Right renal cortex interstitium (tissue), 3 donors: ENCODE measurements at regions not wholly inside any gene's neighbourhood (a gene's known extent, or its start where the extent isn't known, plus 50 kb on each side); places are given as distances from the start of the nearest gene placed in this dataset.
A peak's percentile ranks its signal among the peaks of the same experiment; 100 is the strongest.
"Not testable (repeated sequence)": the region's sequence is repeated elsewhere in the genome, so short reads cannot be mapped to it uniquely, and the experiment has no call there.

ENCODE experiments used
- DNase-seq, 3 donors: peaks; one replicate each; pipeline ENCODE4 v3.0.0-alpha.2; 2013; ENCODE audit warnings: low read depth in 3 of 3, low spot score in 2 of 3

DNA sequence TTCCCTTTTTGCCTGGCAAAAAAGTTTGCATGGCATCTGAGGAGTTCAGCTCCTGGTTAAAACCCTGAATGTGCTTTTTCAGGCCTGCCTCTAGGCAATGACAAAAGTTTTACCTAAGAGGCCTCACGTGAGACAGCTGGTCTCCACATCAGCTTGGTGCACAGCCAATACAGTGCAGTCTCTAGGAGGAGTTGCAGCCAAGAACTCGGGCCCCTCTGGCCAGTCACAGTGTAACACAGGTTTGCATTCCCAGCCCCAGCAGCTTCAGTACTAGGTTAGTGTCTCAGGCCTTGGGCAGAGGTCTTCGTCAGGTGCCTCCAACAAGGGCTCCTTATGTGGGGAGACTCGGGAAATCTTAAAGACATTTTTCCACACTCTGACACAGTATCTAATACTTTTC is 771.7 kb downstream of the SORCS1 start:
- no peak for DNase-seq

DNA sequence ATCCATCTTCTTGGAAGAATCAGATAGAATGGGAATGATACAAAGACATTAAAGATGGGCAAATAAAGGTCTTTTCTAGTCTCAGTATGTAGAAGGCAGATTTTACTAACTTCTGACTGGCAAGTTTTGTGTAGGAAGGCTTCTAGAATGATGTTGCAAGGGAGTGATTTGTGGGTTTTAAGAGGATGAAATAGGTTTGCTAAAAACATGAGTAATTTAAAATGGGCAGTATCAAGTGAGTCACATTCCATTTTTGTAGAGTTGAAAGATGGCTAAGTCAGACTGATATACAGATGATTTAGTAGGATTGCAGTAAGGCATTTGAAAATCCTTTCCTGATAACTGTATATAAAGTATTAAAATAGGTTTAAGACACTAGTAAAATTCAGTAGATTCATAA is 777.4 kb downstream of the SORCS1 start:
- no peak for DNase-seq

GRCh38 chr10:106384496-106384895 is 780.0 kb downstream of the SORCS1 start:
- no peak for DNase-seq

DNA sequence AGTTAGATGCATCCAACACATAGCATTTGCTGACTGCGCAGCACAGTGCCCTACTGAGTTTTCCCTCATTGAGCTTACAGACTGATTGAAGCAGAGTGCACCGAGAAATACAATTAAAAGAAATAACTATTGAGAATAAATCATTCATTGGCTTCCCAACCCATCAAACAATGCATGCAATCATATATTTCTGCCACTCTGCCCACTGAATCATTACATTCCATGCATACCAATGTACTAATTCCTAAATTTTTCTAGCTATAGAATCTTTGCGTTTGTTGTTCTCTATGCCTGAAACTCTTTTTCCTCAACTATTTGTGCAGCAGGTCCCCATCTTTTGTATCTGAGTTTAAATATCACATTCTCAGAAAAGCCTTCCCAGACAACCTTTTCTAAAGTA is 783.8 kb downstream of the SORCS1 start:
- DNase-seq: no peak

GRCh38 chr10:106378251-106378650 is 786.3 kb downstream of the SORCS1 start:
- DNase-seq: no peak

- no peak for DNase-seq
These were observed 793.8 kb downstream of the SORCS1 start for GRCh38 chr10:106370751-106371150.

DNA sequence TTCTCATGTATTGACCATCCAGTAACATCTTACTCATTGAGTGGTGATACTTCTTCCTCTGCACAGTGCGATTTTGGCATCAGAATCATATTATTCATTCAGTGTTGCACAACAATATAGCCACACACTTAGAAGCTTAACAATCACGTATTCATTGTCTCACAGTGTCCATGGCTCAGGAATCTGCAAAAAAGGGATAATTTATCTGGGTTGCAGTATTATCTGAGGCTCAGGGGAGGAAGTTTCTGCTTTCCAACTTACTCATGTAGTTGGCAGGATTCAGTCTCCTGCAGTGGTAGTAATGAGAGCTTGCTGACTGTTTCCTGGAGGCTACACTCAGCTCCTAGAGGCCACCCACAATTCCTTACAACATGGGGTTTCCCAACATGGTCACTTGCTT is 803.6 kb downstream of the SORCS1 start:
- DNase-seq: no peak

GRCh38 chr10:106355450-106355849 is 809.1 kb downstream of the SORCS1 start:
- DNase-seq: no peak

DNA sequence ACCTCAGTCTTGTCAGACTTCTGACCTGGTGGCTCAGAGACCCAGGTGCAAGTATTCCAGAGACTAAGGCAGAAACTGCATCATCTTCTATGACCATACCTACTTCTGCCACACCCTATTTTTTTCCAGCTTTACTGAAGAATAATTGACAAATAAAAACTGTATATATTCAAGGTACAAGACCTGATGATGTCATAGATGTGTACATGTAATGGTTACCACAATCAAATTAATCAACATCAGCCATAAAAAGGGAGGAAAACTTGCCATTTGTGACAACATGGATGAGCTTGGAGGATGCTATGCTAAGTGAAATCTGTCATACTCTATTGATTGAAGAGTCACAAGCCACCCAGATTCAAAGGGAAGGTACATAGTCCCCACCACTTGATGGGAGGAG is 815.6 kb downstream of the SORCS1 start:
- DNase-seq: no peak

GRCh38 chr10:106347547-106347946 is 817.0 kb downstream of the SORCS1 start:
- DNase-seq: no peak

- DNase-seq: not testable (repeated sequence)
These were observed 821.0 kb downstream of the SORCS1 start for GRCh38 chr10:106343539-106343938.

DNA sequence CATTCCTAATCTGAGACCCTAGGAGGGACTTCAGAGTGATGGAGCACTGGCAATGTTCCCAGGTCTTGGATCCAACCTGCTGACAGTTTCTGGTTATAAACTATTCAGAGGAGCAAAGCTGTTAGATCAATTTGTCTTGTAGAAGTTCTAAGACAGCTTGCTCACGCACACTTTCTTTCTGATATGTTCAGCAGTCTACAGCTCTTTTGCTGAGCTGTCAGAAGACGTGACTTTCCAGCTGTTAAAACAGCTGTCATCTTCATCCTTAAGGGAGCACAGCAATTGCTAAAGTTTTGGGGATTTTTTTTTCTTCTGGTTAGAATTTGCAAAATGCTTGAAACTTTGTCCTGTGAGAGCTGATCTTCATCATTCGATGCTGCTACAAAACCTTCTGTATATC is 823.1 kb downstream of the SORCS1 start:
- DNase-seq: peak in 2 of 3 donors; percentile 8 to 15

DNA sequence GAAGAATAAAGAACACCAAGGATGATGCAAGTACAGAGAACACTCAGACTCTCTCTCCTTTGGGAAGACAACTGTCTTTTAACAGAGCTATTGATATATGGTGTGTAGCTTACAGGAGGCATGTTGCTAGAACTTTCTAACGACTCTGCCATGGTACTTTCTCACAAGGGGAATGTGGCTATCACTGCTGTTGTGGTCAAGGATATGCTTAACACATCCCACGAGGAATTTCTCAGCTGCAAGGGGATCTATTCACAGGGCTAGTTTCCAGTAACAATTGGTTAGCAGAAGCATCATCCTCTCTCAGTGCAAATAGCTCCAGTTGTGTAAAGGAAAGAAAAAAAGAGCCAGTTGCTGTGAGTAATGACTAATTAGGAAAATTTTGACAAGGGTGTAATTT is 826.0 kb downstream of the SORCS1 start:
- DNase-seq: no peak

- DNase-seq: no peak
These were observed 827.6 kb downstream of the SORCS1 start for GRCh38 chr10:106336874-106337273.

GRCh38 chr10:106327747-106328146 is 836.8 kb downstream of the SORCS1 start:
- DNase-seq: no peak

- no peak for DNase-seq
These were observed 843.6 kb downstream of the SORCS1 start for GRCh38 chr10:106320876-106321275.

DNA sequence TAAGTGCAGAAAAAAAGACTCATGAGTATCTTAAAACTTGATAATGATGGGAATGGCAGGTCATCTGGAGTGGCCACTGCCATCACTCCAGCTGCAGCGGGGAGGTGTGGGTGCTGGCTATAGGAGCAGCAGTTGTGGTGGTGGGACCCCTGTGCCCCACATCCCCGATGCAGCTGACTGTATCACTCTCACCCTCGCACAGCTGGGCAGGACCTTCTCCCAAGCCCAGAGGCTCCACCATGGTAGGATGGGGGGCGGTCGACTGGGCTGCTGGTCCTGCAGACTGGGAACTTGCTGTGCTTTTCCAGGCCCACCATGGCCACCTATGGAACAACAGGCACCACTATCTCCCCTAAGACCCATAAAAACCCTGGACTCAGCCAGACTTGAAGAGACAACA is 844.4 kb downstream of the SORCS1 start:
- DNase-seq: no peak

GRCh38 chr10:106317554-106317953 is 847.0 kb downstream of the SORCS1 start:
- DNase-seq: no peak

DNA sequence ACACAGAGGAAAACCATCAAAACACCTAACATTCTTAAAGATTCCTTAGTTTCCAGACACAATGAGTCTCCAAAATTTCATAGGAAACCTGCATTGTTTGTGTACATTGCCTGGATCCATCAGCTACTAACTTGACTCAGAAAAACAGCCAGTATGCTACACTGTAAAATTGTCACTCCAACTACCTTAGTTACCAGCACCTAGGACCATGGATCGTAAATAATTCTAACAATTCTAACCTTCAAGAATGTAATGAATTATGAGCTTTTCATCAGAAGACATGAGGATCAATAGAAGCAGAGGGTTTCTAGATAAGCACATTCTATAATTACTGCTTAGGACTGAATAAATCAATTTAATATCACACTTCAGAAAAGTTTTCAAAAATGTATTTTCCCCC is 851.5 kb downstream of the SORCS1 start:
- no peak for DNase-seq

GRCh38 chr10:106312087-106312486 is 852.4 kb downstream of the SORCS1 start:
- DNase-seq: no peak

DNA sequence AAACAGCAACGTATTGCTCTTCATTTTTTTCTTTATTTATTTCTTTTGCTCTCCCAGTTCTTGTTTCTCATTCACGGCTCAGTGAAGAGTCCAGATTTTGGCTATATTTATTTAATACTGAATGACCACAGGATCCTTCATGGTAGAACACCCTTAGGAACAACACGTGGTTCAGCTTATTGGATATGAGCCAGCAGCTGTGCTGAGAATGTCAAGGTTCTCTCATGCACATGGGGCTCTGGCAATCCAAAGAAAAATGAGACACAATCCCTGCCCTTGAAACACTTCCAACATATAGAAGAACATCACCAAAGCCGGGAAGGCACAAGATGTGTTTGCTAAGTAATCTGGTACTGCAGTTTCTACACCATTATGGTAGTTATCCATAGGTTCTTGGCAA is 852.9 kb downstream of the SORCS1 start:
- DNase-seq: no peak

DNA sequence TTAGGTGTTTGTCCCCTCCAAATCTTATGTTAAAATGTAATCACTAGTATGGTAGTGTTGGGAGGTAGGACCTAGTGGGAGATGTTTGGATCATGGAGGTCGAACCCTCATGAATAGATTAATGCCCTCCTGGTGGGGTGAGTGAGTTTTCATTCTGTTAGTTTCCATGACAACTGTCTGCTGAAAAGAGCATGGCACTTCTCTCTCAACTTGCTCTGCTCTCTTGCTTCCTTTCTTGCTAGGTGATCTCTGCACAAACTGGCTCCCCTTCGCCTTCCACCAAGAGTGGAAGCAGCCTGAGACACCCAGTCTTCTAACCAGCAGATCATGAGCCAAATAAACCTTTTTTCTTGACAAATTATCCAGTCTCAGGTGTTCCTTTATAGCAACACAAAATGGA is 853.9 kb downstream of the SORCS1 start:
- no peak for DNase-seq

- no peak for DNase-seq
These were observed 855.1 kb downstream of the SORCS1 start for GRCh38 chr10:106309376-106309775.

GRCh38 chr10:106308284-106308683 is 856.2 kb downstream of the SORCS1 start:
- DNase-seq: no peak
